ENCODE measurements at regions not wholly inside any gene's neighbourhood (a gene's known extent, or its start where the extent isn't known, plus 50 kb on each side); places are given as distances from the start of the nearest gene placed in this dataset.
A peak's percentile ranks its signal among the peaks of the same experiment; 100 is the strongest.
"Not testable (repeated sequence)": the region's sequence is repeated elsewhere in the genome, so short reads cannot be mapped to it uniquely, and the experiment has no call there.

DNA sequence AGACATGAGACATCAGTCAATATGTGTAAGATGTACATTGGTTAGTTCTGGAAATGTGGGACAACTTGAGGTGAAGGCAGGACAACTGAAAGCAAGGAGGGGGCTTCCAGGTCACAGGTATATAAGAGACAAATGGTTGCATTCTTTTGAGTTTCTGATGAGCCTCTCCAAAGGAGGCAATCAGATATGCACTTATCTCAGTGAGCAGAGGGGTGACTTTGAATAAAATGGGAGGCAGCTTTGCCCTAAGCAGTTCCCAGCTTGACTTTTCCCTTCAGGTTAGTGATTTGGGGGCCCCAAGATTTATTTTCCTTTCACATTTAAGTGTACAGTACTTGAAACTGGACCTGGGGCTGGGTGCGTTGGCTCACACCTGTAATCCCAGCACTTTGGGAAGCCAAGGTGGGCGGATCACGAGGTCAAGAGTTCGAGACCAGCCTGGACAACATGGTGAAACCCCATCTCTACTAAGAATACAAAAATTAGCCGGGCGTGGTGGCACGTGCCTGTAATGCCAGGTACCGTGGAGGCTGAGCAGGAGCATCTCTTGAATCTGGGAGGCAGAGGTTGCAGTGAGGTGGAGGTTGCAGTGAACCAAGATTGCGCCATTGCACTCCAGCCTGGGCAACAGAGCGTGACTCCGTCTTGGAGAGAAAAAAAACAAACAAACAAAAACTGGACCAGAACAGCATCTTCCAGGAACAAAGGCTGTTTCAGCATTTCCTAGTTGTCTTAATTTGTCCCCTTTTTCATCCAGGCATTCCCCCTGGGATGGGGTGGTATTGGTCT lies 130.9 kb upstream of the ZNF746 start:
- DNase-seq = not testable (repeated sequence)

DNA sequence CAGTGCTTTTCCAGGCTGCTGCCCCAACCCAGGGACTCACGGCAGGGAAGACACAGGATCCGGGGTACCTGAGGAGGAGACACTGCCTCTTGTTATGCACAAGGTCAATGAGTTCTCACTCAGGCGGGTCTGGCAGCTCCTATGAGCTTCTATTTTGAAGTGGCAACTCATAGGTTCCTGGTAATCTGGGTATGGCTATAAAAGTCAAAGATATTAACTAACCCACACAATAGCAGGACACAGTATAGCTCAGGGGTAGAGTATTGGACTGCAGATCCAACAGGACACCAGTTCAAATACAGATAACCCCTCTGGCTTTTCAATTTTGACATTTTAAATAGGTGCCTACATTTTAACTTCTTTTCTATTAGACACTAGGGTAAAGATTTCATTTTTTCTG lies 130.3 kb upstream of the ZNF746 start:
- no peak for DNase-seq

DNA sequence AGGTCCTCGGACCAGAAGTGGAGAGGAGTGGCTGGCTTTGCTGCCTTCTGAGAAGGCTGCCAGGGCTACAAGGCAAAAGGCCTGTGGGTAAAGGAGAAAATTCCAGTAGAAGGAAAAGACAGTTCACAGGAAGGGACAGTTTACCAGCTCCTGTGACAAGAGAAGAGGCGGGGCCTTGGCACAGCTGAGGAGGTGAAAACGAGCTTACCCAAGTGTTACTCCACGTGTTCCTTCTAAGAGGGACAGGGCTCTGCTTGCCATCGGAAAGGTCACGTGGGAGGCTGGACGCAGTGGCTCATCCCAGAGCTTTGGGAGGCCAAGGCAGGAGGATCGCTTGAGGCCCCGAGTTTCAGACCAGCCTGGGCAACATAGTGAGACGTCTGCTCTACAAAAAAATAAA lies 129.4 kb upstream of the ZNF746 start:
- no peak for DNase-seq

DNA sequence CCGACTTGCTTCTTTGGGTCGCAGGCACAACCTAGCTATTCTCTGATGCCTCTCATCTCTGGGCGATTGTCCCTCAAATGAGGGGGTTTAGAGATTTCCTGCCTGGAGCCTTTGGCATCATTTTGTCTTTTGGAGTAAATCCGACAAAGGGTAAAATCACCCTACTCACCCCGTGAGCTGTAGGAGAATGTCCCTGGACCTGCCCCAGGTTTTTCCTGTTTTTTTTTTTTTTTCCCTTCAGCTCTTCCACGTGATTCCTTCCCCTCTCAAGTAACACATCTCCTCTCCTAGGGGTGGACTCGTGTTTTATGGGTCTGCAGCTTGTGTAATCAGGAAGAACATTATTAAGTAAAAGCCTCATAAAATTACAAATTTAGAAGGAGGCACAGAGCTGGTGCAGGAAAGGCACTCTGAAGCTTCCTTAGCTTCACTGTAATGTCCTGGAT lies 128.4 kb upstream of the ZNF746 start:
- no peak for DNase-seq

DNA sequence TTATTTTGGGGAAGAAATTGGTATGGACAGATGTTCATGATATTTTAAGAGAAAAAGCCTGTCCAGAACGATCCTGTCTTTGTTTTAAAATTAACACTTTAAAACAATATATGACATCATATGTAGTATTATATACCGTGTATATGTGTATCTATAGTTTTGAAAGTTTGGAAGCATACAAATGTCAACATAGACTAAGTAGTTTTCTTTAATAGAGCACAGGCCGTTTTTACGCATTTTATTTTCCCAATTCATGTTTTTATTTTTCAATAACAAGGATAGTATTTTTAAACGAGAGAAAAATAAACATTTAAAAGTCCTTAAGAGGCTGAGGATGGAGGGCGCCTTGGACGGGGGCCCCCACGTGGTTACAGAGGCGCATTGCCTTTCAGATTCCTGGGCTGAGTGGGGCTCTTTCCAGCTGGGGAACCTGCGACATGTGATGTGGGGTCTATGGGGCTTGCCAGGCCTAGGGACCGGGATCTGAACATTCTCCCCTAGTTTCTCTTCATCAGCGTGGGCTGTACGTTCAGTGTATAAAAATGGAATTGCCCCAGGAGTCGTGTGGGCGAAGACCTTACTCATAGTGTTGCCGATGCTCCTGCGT lies 127.8 kb upstream of the ZNF746 start:
- DNase-seq = peak; percentile 68

DNA sequence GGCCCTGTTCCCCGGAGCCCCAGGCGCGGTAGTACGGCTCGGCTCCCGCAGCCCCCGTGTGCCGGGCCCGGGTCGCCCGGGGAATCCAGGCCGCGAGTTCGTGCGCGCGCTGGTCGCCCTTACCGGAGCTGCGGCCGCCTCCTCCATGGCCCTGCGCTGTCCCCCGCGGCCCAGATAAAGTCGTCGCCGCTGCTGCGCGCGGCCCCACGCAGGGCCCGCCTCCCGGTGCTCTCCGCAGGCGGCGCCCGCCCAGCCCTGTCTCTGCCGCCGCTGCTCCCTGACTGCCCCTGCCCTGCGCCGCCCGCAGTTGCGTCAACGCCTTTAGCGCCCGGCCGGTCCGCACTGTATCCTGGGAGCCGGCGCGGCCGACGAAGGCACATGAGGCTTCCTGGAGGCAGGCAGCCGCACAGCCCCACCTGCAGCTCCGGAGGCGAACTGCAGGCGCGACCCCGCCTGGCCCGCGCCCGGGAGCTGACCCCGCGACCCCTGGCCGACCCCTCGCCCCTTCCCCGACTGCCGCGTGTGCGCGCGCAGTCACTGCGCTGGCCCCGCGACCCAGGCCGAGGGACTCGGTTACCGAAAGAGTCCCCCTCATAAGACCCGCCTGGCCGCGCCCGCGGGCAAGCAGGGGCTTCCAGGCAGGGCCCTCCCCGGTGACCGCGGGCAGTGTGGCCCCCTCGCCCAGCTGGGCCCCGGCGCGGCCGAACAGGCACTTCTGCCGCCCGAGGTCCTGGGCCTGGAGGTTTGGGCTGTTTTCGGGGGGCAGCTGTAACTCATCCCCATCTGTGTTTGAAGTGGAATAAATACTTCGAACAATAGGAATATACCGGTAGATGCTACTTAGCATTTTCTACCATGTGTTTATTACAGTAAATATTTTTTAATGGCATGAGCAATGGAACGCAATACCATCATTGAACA lies 127.1 kb upstream of the ZNF746 start:
- peak; percentile 96 for DNase-seq

DNA sequence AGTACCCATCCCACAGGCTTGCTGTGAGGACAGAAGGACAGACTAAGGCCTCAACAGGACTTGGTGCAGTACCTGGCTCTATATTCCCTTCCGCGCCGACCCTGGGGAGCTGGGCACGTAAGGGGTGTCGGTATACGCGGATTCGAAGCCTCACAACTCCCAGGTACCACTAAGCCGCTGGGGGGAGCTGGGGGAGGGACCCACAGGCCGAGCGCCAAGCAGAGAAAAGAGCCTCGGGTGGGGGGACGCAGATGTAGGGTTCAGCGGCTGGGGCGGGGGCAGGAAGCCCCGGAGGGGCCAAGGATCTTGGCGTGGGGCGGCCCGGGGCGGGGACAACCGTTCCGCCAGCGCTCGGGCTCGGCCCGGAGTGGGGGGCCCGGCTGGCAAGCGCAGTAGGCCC lies 126.4 kb upstream of the ZNF746 start:
- DNase-seq = peak; percentile 46

DNA sequence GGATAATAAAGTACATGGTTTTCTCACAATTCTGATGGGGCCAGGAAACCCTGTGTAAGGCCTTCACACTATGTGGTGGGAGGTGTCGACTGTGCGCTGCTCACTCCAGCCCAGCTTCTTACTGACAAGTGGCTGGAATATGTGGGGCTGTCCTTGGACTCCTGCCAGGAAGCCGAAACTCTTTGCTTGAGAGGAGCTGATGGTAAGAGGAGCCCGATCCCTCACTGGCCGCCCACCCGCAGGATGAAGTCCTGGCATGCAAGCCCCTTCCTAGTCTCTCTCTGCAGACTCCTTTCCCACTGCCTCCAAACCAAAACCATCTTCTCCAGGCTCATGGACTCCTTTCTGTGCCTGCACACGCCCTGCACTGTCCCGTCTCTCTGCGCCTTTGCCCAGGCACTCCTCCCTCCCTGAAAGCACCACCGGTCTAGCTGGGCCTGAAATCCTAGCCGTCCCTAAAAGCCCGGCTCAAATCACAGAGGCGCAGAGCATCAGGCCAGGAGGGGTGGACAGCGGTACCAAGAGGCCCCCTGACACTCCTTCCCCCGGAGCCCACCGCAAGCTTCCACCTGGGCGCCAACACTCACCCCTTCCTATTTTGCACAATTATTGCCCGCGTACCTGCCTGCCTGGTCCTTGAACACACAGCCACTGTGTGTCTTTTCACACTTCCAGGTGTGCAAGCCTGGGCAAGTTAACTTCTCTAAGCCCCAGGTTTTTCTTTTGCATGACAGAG lies 125.8 kb upstream of the ZNF746 start:
- not testable (repeated sequence) for DNase-seq

DNA sequence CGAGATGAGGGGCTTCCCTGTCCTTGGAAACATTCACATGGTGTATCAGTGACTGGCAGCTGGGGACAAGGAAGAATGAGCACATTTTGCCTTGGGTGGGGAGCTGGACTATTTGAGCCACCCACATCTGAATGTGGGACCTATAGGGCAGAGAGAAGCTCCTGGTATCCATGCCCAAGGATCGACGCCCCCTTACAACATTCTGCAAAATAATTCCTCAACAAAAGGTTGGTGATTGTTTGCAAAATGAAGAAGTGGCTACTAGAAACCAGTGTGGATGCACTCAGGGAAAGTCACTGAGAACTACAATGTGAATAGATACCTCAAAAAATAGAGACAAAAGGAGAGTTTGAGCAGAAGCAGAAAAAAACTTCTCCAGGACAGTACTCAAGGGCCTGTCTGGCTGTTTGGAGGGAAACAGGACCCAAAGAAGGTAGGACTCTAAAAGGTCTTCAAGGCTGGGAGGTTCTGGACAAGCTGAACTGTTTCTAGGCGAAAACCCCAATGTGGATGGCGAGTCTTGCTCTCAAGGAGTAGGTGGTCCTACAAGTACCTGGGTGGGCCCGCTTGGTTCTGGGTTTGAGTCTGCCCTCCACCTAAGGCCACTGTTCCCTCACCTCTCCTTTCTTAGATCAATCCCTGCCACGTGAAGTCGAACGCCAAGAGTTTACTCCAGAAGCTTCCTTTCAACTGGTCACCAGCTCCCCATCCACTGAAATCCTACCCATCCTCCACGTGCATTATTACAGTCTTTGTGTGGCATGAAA lies 125.0 kb upstream of the ZNF746 start:
- no peak for DNase-seq

DNA sequence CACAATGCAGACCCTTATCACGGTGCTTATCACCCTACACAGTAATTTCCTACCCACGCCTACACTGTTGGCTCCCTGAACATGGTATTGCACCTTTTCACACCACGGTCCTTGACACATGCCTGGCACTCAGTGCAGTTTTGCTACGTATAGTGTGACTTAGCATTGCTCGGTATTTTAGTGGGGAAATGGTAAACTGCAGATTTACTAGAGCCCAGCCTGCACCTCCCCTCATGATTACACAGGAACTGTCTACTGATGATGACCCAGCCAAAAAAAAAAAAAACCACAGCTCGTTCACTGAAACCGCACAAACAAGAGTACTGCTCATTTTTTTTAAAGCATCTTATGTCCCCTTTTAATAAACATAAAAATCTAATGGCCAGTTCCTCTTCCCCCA lies 124.2 kb upstream of the ZNF746 start:
- DNase-seq = peak; percentile 80

DNA sequence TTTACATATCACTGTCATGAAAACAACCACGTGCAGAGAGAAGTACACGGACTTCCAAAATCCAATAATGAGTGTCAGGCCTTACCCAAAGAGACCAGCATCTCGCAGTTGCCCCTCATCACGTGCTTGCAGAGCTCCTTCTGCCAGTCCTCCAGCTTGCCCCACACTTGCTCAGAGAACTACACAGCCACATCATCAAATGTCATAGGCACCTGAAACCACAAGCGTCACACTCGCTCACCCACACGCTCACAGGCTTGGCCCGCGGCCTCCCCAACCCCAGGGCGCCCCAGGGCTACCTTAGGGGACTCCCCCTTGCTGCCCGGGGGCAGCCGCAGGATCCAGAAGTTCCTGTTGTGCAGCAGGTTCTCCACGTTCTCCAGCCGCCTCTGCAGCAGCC lies 123.4 kb upstream of the ZNF746 start:
- DNase-seq = peak; percentile 90

DNA sequence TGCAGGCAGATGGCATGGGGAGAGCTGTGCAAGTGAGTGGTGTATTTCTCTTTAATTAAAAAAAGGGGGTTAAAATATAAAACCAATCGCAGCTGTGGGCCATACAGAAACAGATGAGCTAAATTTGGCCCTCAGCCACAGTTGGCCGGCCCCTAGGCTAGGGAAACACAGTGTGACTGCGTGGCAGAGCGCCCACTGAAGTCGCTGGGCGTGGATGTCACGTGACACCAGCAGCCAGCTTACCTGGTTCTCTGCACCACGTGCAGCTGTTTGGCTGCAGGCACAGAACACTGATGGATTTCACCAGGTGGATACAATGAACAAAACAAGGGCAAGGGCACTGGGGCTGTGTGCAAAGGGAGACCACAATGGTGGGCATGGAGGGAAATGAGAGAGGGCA lies 119.3 kb upstream of the ZNF746 start:
- DNase-seq = no peak

DNA sequence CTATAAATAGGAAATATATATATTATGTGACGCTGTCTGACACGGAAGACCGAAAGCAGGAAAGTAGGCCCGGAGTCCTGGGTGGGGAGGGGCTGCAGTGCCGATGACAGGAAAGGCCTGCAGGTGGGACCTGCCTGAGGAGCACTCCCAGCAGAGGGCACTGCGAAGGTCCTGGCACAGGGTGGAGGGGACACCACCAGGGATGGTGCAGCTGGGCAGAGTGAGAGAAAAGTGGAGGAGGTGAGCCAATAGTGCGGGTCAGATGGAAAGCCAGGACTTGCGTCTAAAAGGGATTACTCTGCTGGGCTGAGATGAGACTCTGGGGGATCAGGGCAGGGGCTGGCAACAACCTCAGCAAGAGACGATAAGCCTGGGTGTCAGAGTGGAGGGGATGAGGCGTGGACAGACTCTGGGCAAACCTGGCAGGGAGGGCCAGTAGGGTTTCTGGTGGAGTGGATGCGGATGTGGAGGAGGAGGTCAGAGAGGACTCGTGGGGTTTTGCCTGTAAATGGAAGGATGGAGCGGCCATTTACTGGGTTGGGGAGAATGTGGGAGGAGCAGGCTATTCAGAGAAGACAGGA lies 118.2 kb upstream of the ZNF746 start:
- DNase-seq = no peak

DNA sequence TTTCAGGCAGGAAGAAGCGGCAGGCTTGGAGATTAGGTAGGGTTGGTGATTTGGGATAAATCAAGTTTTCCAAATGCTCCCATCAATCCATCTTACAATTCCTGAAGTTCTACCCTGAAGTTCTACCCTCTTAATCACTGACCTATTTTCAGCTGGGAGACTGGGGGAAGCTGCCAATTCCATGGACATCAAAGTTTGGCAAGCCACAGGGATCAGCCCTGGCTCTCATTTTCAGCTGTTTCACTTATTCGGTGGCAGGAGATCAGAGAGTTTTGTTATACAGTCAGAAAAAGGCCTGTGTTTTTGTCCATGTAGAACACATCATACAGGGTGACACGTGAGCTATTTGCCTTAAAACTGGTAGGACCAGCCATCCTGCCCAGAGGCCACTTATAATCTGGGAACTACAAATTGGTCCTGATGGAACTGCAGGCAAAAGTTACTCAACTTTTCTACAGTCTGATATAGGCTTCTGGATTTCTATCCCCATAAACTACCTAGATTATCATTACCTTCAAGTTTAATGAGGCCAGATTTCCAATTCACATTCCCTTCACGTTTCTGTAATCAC lies 112.9 kb upstream of the ZNF746 start:
- no peak for DNase-seq

DNA sequence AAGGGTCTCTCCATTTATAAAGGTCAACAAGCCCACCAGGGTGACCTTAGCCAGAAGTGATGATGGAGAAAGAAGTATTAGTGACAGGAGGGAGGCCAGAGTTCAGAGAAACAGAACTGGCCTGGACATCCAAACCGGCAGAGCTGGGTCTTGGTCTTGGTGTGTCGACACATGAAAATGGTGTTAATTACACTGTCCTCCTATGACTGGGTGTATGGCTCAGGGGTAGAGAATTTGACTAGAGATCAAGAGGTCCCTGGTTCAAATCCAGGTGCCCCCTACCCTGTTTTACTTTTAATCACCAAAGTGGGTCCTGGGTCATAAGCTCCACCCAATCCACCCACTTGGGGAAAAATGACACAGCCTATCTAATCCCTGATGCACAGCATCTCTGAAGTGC lies 110.6 kb upstream of the ZNF746 start:
- DNase-seq = no peak

DNA sequence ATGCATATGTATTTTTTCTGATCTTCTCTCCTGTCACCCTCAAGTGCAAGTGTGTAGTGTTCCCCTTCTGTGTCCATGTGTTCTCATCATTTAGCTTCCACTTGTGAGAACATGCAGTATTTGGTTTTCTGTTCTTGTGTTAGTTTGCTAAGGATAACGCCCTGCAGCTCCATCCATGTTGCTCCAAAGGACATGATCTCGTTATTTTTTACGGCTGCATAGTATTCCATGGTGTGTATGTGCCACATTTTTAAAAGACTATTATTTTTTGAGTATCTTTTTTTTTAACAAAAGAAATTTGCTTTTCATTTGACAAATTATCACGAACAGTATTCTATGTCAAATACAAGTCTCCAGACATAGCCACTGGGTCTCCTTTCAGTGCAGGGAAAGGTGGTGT lies 110.1 kb upstream of the ZNF746 start:
- no peak for DNase-seq

DNA sequence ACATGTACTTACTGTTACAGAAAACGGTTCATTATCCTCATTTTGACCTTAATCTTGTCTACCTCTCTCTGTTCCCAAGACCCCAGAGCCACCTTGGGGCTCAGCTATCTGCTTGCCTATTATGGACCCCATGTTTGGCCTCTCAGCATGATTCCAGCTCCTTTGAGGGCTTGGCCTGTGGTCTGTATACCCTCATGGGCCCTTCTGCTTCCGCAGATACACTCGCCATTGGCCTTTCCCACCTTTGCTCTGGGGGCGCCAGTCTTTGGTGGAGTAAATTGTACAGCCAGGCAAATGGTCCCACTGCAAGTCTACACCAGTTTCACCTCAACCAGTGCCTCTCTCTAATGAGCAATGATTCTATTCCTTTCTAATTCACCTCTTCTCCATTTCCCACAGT lies 109.2 kb upstream of the ZNF746 start:
- DNase-seq = no peak

DNA sequence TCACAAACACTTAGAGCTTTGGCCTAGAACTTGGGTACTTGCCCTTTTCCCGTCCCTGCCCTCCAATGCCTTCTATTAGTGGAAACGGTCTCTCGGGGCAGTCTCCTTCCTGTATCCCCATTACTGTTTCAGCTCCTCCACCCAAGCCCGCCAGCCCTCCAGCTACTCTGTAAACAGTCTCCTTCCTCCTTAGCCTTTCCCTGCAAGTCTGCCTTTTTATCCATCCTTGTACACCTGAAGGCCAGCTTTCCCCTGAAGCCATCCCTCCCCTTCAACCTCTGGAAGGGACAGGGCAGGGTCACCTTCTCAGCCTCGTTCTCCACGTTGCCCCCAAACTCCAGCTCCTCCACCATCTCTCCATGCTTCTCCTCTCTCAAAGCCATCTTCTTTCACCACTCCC lies 108.1 kb upstream of the ZNF746 start:
- DNase-seq = no peak

DNA sequence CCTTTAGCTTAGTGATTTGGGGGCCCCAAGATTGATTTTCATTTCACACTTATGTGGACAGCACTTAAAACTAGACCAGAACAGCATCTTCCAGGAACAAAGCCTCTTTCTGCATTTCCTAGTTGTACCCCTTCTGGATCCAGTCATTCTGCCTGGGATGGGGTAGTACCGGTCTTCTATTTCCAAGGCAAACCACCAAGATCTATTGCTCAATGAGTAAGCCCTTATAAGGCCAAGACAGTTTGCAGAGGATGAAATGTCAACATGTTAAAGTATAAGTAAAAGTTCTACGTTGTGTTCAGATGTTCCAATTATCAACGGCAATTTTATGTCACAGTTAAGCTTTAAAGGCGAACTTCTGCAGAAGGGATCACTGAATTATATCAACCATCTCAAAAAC lies 106.9 kb upstream of the ZNF746 start:
- no peak for DNase-seq

DNA sequence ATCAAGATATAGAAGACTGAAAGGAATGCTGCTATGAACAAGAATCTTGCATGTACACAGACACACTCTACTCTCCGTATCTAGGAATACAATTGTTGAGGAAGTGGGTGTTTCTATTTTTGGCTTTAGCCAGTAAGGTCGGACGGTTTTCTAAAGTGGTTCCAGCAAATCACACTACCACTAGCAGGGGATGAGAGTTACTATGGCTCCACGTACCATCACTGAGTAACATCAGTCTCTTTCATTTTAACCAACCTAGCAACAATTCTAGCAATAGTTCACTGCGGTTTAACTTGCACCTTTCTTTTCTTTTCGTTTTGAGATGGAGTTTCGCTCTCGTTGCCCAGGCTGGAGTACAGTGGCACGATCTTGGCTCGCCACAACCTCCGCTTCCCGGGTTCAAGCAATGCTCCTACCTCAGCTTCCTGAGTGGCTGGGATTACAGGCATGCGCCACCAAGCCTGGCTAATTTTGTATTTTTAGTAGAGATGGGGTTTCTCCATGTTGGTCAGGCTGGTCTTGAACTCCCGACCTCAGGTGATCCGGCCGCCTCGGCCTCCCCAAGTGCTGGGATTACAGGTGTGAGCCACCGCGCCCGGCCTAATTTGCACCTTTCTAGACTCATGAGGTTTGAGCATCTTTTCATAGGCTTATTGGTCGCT lies 103.2 kb upstream of the ZNF746 start:
- peak; percentile 91 for DNase-seq

All from activated CD4-positive, alpha-beta T cell treated with anti-CD3 and anti-CD28 coated beads, Interleukin-10, Interleukin-2, amounts not matched to agents 100 ng/mL and 50 ng/mL, durations not matched to agents 16 hours and 8 hours (primary cell).